Neutrophil (primary cell): ENCODE measurements at regions not wholly inside any gene's neighbourhood (a gene's known extent, or its start where the extent isn't known, plus 50 kb on each side); places are given as distances from the start of the nearest gene placed in this dataset.

Experiments
- H3K27ac ChIP-seq: fragments of 200-600 bp; sonication (generic); 2 replicates; pipeline ENCODE4 v1.5.1; 2016; ENCODE audit warnings: mild to moderate bottlenecking, moderate library complexity
- H3K27me3 ChIP-seq: fragments of 200-600 bp; sonication (generic); 2 replicates; pipeline ENCODE4 v1.6.0; 2016; ENCODE audit warnings: mild to moderate bottlenecking
- H3K36me3 ChIP-seq: fragments of 200-600 bp; sonication (generic); 2 replicates; pipeline ENCODE4 v1.5.1; 2017
- H3K4me1 ChIP-seq, 2 experiments: fragments of 200-600 bp in 1 of 2; sonication (generic) in 1 of 2; 1 replicate in 1 of 2; 2 replicates in 1 of 2; pipeline versions ENCODE4 v1.5.1 to v1.6.1; 2013 to 2016; ENCODE audit warnings: low read depth in 1 of 2, low read length in 1 of 2, mild to moderate bottlenecking in 1 of 2, moderate library complexity in 1 of 2; ENCODE audit not compliant: control insufficient read depth in 1 of 2, insufficient read depth in 1 of 2
- H3K4me3 ChIP-seq, 2 experiments: fragments of 200-600 bp in 1 of 2; sonication (generic) in 1 of 2; 1 replicate in 1 of 2; 2 replicates in 1 of 2; pipeline ENCODE4 v1.5.1; 2013 to 2016; ENCODE audit warnings: low read depth in 1 of 2, low read length in 1 of 2, mild to moderate bottlenecking in 1 of 2, moderate library complexity in 1 of 2
- H3K9me3 ChIP-seq: fragments of 200-600 bp; sonication (generic); 2 replicates; pipeline ENCODE4 v1.5.1; 2016
- TF ChIP-seq, protein P1 (sequence below): fragments of 200-600 bp; sonication (generic); IDR thresholded peaks from 2 replicates; pipeline ENCODE4 v1.5.1; 2016; ENCODE audit warnings: antibody characterized with exemption

GRCh38 chr12:111155020-111155419 is 213.9 kb downstream of the PHETA1 start:
- TF ChIP-seq, protein P1, sequence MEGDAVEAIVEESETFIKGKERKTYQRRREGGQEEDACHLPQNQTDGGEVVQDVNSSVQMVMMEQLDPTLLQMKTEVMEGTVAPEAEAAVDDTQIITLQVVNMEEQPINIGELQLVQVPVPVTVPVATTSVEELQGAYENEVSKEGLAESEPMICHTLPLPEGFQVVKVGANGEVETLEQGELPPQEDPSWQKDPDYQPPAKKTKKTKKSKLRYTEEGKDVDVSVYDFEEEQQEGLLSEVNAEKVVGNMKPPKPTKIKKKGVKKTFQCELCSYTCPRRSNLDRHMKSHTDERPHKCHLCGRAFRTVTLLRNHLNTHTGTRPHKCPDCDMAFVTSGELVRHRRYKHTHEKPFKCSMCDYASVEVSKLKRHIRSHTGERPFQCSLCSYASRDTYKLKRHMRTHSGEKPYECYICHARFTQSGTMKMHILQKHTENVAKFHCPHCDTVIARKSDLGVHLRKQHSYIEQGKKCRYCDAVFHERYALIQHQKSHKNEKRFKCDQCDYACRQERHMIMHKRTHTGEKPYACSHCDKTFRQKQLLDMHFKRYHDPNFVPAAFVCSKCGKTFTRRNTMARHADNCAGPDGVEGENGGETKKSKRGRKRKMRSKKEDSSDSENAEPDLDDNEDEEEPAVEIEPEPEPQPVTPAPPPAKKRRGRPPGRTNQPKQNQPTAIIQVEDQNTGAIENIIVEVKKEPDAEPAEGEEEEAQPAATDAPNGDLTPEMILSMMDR, result no peak
- Histone ChIP-seq H3K4me1 (peaks cover 0 to 6% of the 10 kb centered on the region in 2 experiments), H3K27me3 (no peaks in the 10 kb centered on the region), H3K36me3 (no peaks in the 10 kb centered on the region), H3K27ac (no peak overlapping the region), H3K4me3 (no peak overlapping the region), H3K9me3 (no peaks in the 10 kb centered on the region)

GRCh38 chr12:111154147-111154834 is 214.6 kb downstream of the PHETA1 start:
- TF ChIP-seq, protein P1, result no peak
- Histone ChIP-seq H3K27ac (no peak overlapping the region), H3K9me3 (no peaks in the 10 kb centered on the region), H3K4me1 (peaks cover 0 to 6% of the 10 kb centered on the region in 2 experiments), H3K27me3 (no peaks in the 10 kb centered on the region), H3K4me3 (no peak overlapping the region), H3K36me3 (no peaks in the 10 kb centered on the region)

- TF ChIP-seq, protein P1, result no peak
- H3K4me1 ChIP-seq, result peaks cover 0 to 6% of the 10 kb centered on the region in 2 experiments
- no peak overlapping the region for H3K4me3 ChIP-seq
- H3K27ac ChIP-seq, result no peak overlapping the region
- H3K27me3 ChIP-seq, result no peaks in the 10 kb centered on the region
- H3K9me3 ChIP-seq, result no peaks in the 10 kb centered on the region
- H3K36me3 ChIP-seq, result no peaks in the 10 kb centered on the region
Measured at GRCh38 chr12:111152561-111152960, 216.3 kb downstream of the PHETA1 start.

DNA sequence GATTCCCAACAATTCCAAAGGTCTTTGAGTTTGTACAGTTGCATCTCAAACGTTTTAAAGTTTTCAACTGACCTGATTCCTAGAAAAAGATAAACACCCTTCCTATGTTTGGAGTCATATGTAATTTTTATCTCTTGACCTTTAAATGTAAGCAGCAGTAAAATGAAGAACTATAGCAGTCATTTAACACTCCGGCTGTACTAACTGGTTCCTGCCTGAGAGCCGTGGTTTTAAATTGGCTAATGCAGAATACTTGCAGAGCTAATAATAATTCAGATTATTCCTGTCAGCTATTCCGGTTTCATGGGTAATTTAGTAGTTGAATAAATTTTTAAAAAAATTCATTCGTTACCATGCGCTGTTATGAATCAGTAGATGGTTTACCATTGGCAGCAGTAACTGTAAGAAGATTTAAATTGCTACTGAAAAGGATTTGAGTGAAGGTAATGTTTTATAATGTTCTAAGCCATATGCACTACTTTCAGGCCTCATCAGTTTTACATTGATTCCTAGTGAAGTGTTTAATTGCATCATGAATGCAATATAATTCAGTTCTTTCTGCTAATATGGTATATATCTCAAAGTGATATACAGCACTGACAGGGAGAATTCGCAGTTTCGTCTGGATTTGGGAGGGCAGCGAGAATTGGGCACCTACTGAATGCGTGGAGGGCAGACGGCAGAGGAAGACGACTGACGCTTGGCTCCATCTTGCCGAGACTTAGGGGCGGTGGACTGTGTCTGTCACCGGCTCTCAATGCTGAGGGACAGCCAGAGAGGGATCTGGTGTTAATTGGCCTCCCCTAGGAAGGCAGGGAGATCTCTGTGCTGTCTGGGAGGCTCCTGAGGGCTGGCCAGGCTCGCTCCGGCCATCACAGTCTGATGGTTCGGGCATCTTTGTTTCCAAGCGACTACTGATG is 217.7 kb downstream of the PHETA1 start:
- TF ChIP-seq, protein P1, result no peak
- H3K27me3 ChIP-seq, result no peaks in the 10 kb centered on the region
- H3K27ac ChIP-seq, result no peak overlapping the region
- H3K4me3 ChIP-seq, result no peak overlapping the region
- H3K36me3 ChIP-seq, result no peaks in the 10 kb centered on the region
- H3K4me1 ChIP-seq, result peaks cover 0 to 6% of the 10 kb centered on the region in 2 experiments
- no peaks in the 10 kb centered on the region for H3K9me3 ChIP-seq

GRCh38 chr12:111150360-111150759 is 218.5 kb downstream of the PHETA1 start:
- Histone ChIP-seq H3K4me3 (no peak overlapping the region), H3K36me3 (no peaks in the 10 kb centered on the region), H3K27me3 (no peaks in the 10 kb centered on the region), H3K27ac (no peak overlapping the region), H3K4me1 (peaks cover 0 to 6% of the 10 kb centered on the region in 2 experiments), H3K9me3 (no peaks in the 10 kb centered on the region)
- TF ChIP-seq, protein P1, result no peak
